HEK293T (cell line): ENCODE measurements at regions not wholly inside any gene's neighbourhood (a gene's known extent, or its start where the extent isn't known, plus 50 kb on each side); places are given as distances from the start of the nearest gene placed in this dataset.

Source experiments
- BHLHE40 ChIP-seq: fragments of 450-650 bp; IDR thresholded peaks from 2 replicates; pipeline ENCODE4 v1.6.1; 2016; ENCODE audit warnings: mild to moderate bottlenecking, moderate library complexity, borderline replicate concordance
- CTBP1 ChIP-seq: fragments of 450-650 bp; IDR thresholded peaks from 2 replicates; pipeline ENCODE4 v1.6.1; 2016; ENCODE audit warnings: borderline replicate concordance
- FOXA1 ChIP-seq: fragments of 450-650 bp; IDR thresholded peaks from 2 replicates; pipeline ENCODE4 v1.6.1; 2016; ENCODE audit warnings: mild to moderate bottlenecking
- FOXM1 ChIP-seq: fragments of 450-650 bp; IDR thresholded peaks from 2 replicates; pipeline ENCODE4 v1.6.1; 2017; ENCODE audit warnings: mild to moderate bottlenecking, borderline replicate concordance
- LEF1 ChIP-seq: fragments of 450-650 bp; IDR thresholded peaks from 2 replicates; pipeline ENCODE4 v1.6.1; 2017; ENCODE audit warnings: mild to moderate bottlenecking, borderline replicate concordance

DNA sequence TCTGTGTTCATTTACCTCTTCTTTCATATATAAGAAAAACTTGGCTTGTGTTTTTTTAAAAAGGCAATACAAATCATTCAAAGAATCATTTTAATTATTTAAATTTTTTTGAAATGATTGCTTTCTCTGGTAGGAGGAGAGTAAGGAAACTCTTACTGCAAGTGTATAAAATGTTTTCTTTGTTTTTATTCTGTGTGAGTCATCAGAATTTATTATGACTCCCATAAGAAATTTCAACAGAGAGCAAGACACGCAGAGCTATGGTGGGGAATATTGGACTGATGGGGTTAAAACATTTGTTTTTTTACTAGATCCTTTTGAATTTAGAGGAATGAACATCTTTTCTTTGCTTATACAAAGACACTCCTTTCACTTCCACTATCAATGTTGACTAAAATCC is 119.1 kb upstream of the ATXN7L3B start:
- TF ChIP-seq BHLHE40 (no peak), FOXA1 (no peak), FOXM1 (no peak), LEF1 (no peak), CTBP1 (no peak)
